ENCODE measurements at regions not wholly inside any gene's neighbourhood (a gene's known extent, or its start where the extent isn't known, plus 50 kb on each side); places are given as distances from the start of the nearest gene placed in this dataset.

GRCh38 chrX:9249051-9249846, 215.3 kb upstream of the FAM9B start:
- no peak for ATAC-seq

GRCh38 chrX:9252182-9252581, 212.7 kb upstream of the TBL1X start:
- ATAC-seq = no peak
- no peak for TF ChIP-seq ZNF8 (CRISPR knock-in tag; IDR thresholded peaks at IDR 0.05)
- no peak for TF ChIP-seq TSHZ2 (CRISPR knock-in tag; IDR thresholded peaks at IDR 0.05)
- no peak for TF ChIP-seq ESRRG (CRISPR knock-in tag; IDR thresholded peaks at IDR 0.05)
- TF ChIP-seq ZC3H10 (CRISPR knock-in tag; IDR thresholded peaks at IDR 0.05) = no peak
- no peak for TF ChIP-seq ZFP3 (CRISPR knock-in tag; IDR thresholded peaks at IDR 0.05)
- TF ChIP-seq BACH2 (CRISPR knock-in tag; IDR thresholded peaks at IDR 0.05; ENCODE audit: borderline replicate concordance) = no peak
- no peak for TF ChIP-seq CSDC2 (CRISPR knock-in tag; IDR thresholded peaks at IDR 0.05)
- TF ChIP-seq ISL1 (CRISPR knock-in tag; IDR thresholded peaks at IDR 0.05) = no peak
- TF ChIP-seq SNAI2 (CRISPR knock-in tag; IDR thresholded peaks at IDR 0.05) = no peak
- no peak for TF ChIP-seq TCF4 (CRISPR knock-in tag; IDR thresholded peaks at IDR 0.05; ENCODE audit: borderline replicate concordance)
- no peak for TF ChIP-seq PPARA (CRISPR knock-in tag; IDR thresholded peaks at IDR 0.05; ENCODE audit: borderline replicate concordance)
- TF ChIP-seq PATZ1 (CRISPR knock-in tag; IDR thresholded peaks at IDR 0.05; ENCODE audit: borderline replicate concordance) = no peak
- TF ChIP-seq ARNTL (CRISPR knock-in tag; IDR thresholded peaks at IDR 0.05; ENCODE audit: borderline replicate concordance, low read depth) = no peak
- TF ChIP-seq CREB5 (CRISPR knock-in tag; IDR thresholded peaks at IDR 0.05; ENCODE audit: low read depth) = no peak
- TF ChIP-seq GLIS3 (CRISPR knock-in tag; IDR thresholded peaks at IDR 0.05) = no peak
- TF ChIP-seq ZFP30 (CRISPR knock-in tag; IDR thresholded peaks at IDR 0.05) = no peak
- TF ChIP-seq OSR1 (CRISPR knock-in tag; IDR thresholded peaks at IDR 0.05) = no peak

More at GRCh38 chrX:9249051-9249846, 215.3 kb upstream of the FAM9B start:
- TF ChIP-seq PATZ1 (CRISPR knock-in tag; IDR thresholded peaks at IDR 0.05; ENCODE audit: borderline replicate concordance) (no peak), PPARA (CRISPR knock-in tag; IDR thresholded peaks at IDR 0.05; ENCODE audit: borderline replicate concordance) (no peak), TCF4 (CRISPR knock-in tag; IDR thresholded peaks at IDR 0.05; ENCODE audit: borderline replicate concordance) (no peak), ZNF70 (CRISPR knock-in tag; IDR thresholded peaks at IDR 0.05) (no peak), ZC3H10 (CRISPR knock-in tag; IDR thresholded peaks at IDR 0.05) (no peak), CSDC2 (CRISPR knock-in tag; IDR thresholded peaks at IDR 0.05) (no peak), ZFP3 (CRISPR knock-in tag; IDR thresholded peaks at IDR 0.05) (no peak), CREB5 (CRISPR knock-in tag; IDR thresholded peaks at IDR 0.05; ENCODE audit: low read depth) (no peak), SNAI2 (CRISPR knock-in tag; IDR thresholded peaks at IDR 0.05) (no peak), TSHZ2 (CRISPR knock-in tag; IDR thresholded peaks at IDR 0.05) (no peak)
